Left cardiac atrium (tissue), 4 donors: ENCODE measurements at regions not wholly inside any gene's neighbourhood (a gene's known extent, or its start where the extent isn't known, plus 50 kb on each side); places are given as distances from the start of the nearest gene placed in this dataset.

ENCODE experiments used
- ATAC-seq, 2 donors: fragments of 200-7000 bp; cut with Tn5 transposase; one replicate each; pipeline ENCODE4 v1.9.1; 2020; ENCODE audit warnings: mild to moderate bottlenecking in 2 of 2, moderate library complexity in 2 of 2
- DNase-seq: peaks from one replicate; pipeline ENCODE4 v3.0.0-alpha.2; 2020
- intact Hi-C, 2 donors: fragments of 100-400 bp; cut with DNase I; formaldehyde crosslinking; loops; one replicate each; pipeline versions ENCODE4 v1.14.1 to v1.15.1; 2022 to 2023
- donor health status: DM: no; HTN: yes; CAD: no.
- donor health status: DM: no; HTN: yes; CAD: no; lungs with severe emphysema.
- donor health status: DM: yes; HTN: yes; CAD: no.
- donor health status: Dilated cardiomyopathy.

DNA sequence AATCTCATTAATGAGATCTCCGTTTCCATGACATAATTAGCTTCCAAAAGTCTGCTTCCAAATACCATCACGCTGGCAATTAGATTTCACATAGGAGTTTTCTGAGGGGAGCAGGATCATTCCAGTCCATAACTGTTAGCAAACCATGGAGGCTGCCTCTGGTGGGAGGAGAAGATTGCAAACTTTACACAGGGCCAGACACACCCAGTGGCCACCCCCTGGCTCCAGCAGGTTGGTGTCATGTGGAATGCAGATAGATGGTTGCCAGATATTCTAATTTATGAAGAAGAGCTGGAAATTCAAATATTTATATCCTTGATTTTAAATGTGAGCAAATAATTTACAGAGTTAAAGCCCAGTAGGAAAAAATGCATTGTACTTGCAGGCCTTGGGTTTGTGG, 164.2 kb downstream of the ICE1 start:
- no peak for ATAC-seq
- DNase-seq, result no peak
- intact Hi-C loops, result no loop called here

DNA sequence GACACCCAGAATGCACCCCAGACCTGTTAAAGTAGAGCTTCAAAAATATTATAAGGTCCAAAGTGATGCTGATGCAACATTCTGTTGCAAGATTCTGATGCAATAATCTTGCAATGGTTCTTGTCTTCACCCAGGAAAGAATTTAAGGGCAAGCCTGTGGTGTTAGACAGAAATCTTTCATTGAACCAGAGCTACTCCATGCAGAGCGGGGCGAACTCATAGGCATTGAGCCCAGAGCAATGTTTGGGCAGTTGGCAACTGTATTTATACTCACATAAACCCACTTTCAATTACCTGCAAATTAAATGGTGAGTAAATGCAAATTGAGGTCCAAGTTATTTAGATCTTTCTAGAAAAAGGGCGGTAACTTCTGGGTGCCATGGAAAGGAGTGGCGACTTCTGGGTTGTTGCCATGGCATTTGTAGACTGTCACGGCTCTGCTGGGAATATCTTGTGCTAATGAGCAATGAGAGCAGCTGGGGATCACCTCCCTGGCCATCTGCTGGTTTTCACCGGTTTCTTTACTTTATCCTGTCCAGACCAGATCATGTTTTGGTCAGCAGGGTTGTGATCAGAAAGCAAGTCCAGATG, 163.4 kb downstream of the ICE1 start:
- peak in 1 of 2 donors; percentile 45 for ATAC-seq
- DNase-seq, result no peak

DNA sequence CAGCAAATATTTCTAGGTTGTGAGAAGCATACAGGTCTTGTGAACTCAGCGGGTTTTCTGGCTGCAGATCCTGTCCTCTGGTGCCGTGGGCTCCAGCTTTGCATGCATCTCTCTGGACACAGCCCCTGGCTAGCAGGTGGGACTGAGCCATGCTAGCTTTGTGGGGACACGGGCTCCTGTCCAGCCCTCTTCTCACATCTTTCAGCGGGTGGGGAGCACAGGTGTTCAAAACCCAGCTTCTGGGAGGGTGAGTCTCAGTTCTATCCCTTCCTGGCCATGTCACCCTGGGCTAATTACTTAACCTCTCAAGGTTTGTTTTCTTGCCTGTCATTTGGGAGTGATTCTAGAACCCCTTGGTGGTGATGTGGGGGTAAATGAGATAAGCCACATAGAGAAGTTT, 162.3 kb downstream of the ICE1 start:
- ATAC-seq (no peak), DNase-seq (no peak)
- intact Hi-C loops, result no loop called here

More for the DNA sequence above, 163.4 kb downstream of the ICE1 start:
- intact Hi-C loops, result no loop called here

DNA sequence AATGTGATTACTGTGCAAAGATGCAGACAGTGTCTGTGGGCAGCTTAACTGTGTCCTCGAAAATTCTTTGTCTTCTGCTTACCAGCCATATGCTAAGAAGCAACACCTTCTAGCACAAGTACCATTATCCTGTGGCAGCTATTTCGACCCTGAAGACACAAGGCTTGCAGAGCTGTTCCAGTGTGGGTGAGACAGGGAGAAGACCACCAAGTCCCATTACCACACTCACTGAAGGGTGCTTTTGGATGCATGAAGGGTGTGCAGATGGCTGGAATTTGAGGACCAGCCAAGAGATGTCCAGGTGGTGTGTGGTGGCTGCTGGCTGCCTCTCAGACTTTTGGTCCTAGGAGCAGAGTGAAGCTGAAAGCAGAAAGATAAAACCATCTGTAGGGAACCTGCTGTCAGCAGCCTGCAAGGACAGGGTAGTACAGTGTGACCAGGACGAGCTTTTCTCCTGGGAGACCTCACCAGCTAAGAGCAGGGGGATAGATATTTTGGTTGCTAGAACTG, 161.8 kb downstream of the ICE1 start:
- ATAC-seq, result no peak
- intact Hi-C loops, result no loop called here

DNA sequence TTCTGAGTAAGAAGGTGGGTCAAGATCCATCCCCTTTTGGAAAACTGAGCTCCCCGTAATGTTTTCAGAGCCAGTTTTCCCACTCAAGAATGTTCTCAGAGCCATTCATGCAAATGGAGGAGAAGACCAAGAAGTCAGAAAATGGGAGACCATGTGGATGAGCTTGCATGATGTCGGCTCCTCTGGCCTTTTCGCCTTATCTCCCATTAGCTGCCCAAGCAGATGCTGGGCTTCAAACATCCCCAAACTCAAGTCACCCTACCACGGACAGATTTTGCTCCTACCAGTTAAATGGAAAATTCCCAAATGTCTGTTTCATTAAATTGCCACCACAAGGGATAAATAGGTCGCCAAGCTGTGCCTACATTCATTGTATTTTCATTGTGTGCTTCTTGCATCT, 161.4 kb downstream of the ICE1 start:
- intact Hi-C loops, result no loop called here
- DNase-seq (no peak), ATAC-seq (no peak)

More for the DNA sequence above, 161.8 kb downstream of the ICE1 start:
- DNase-seq, result no peak

DNA sequence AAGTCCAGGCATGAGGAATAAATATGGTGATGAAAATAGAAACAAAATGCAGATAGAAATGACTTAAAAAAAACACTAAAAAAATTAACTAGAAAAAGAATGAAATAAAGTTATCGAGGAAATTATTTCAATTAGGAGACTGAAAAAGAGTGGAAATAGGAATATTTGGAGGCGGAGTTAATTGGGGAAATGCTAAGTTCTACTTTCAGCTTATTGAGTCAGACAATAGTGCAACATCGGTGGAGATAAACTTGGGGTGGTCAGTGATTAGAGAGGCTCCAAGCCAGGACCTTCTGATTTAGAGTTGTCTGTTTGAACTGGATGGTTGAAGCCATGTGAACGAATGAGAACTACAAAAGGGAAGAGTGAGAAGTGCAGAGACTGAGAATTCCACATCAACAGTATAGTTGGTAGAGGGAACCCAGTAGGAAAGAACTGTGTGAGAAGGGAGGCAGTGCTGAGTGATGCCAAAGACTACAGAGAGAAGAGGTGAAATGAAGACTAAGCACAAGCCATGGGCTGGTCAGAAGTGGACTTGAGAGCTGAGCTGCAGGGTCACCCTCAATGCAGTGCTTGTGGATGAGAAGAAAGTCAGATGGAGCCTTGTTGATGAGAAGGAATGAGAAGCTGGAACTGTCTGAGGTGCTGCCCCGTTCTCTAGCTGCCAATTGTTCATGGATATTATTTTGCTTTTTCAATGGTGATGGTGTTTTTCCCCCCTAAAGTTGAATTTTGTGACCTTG, 160.7 kb downstream of the ICE1 start:
- no peak for ATAC-seq
- DNase-seq, result no peak
- intact Hi-C loops, result no loop called here

DNA sequence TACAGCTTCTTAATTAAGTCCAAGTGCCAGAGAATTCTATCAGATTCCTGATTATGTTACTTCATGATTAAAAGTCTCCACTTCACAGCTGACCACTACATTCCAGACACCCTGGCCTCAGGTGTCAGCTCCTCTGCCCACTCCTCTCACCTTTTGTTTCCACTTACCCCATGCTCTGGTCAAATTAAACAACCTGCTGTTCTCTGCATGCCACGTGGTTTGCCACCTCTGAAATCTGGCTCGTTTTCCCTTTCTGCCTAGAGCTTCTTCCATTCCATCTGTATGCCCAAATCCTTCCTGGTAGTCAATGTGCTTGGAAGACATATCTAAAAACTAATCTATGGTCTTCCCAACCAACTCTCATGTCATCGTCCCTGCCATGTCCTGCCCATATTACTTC, 158.6 kb downstream of the ICE1 start:
- no peak for ATAC-seq
- intact Hi-C loops, result no loop called here

DNA sequence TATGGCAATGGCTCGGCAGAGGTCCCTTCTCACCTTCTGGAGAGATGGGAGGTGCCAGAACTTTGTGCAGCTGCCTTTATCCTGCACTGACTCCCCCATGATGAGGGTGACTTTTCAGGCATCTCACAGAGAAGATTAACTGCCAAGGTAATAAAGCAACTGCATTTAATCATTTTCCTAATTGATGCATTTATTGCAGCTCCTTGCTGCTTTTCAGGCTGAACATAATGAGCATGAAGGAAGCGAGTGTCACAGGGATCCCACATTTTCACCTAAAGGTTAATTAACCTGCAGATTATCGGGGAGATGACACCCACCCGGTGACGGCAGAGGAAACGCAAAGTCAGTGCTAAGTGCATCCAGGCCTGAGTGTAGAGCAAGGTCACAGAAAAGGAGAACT, 154.3 kb downstream of the ICE1 start:
- intact Hi-C loops, result no loop called here
- ATAC-seq, result no peak
- DNase-seq, result no peak

More for the DNA sequence above, 158.6 kb downstream of the ICE1 start:
- DNase-seq, result no peak

DNA sequence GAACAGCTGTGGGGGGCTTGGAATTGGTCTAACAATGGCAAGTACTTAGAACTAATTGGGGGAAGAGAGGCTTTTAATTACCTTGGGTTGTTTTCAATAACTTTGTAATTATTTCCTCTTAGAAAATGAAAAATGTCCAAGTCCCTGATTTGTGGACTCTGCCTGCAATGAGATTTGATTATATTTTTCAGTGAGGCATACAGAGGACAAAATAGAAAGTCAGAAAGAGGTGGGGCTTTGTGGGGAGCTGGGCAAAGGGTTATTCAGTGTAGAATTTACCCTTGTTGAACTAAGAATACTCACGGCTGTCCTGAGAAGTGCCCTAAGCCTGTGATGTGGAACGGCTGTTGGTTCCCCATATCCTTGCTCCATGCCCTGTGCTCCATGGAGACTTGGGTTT, 153.0 kb downstream of the ICE1 start:
- no peak for DNase-seq
- ATAC-seq, result no peak
- intact Hi-C loops, result no loop called here

DNA sequence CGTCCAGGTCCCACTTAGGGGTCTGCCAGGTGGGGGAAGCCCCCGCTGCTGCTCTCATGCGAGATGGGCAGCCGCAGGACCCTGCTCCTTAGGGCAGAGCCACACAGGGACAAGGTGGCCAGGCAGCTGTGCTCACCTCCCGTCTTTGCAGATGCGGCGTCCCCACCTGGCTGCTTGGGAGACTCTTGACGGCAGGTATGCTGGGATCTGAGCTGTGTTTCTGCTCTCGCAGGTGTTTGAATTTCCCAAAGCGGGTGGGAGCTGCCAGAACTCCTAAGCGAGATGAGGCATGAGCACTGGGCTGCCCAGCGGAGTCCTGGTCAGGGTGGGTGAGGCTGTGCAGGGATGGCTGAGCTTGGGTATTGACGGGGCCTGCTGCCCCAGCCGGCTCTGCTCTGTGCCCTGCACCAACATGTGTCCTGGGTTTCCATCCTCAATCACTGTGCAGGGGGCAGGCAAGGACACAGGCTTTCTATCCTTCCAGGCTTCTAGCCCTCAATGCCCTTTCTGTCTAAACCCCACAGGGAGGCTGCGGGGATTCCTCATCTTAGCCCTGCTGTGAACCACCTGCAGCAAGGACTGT, 151.4 kb downstream of the ICE1 start:
- intact Hi-C loops, result no loop called here
- DNase-seq (no peak), ATAC-seq (no peak)

DNA sequence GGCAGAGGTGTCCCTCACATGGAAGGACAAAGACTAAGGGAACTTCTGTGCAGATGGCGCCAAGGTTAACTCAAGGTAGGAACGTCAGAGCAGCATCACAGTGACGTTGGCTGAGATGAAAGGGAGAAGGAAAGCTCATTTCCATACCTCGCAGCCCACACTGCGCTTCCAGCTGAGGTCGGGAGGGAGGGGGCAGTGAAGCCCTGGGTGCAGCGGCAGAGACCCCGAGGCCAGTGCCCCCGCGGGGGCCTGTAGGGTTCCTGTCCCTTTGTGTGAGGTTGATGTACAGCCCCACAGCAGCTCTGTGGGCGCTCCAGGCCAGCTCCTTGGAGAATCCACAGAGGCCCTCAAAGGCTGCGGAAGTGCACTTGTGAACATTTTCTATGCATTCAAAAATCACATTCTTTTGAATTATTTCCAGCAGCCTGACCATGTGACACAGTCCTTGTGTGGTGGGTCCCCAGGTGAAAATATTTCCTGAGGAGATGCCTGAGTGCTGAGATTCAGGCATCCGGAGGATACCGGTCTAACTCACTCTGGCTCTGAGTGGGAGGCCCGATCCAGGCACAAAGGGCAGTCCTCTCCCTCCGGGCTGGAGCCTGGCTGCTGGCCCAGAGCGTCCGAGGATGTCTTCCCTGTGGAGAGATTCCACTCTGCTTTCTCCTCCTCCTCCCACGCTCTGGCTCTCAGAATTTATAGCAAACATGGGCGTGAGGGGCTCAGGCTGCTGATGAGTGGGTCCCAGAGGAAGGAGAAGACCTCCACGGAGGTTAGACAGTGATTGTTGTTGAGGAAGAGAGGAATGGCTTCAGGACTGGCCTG, 150.7 kb downstream of the ICE1 start:
- DNase-seq (peak; percentile 37), ATAC-seq (peak; percentile 64 to 86)
- intact Hi-C loops, result no loop called here

DNA sequence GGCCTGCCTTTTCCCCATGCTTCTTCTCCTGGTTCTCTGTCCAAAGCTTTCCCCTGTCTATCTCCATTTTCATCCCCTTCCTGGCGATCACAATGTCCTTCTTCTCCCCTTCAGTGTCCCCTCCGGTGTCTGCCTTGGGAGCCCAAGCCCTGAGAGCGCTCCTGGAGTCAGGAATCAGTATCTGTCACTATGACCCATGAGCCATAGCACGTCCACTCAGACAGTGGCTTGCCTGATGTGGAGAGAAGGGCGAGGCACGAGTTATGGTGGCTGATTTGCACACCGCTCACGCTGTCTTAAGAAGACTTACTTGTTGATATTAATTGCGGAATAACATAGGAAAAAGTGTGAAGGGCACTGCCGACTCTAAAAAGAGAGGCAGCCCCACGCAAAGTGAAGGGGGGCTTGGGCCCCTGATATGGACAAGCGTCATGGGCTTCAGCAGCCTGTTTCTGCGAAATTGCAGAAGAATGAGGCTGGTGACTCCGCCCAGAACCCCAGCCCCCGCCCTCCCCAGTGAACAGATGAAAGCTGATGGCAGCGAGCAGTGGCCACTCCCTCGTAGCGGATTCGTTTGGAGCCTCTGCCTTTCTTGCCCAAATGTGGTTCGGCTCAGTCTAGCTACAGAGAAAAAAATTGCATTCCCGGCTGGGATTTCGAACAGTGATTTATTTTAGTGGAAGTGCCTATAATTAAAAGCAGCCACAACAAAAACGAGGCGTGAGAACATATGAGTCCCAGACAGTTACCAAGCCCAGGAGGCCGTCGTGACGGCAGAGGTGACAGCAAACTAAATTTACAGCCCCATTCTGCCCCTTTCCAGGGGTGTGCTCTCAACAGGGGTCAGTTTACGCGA, 149.8 kb downstream of the ICE1 start:
- intact Hi-C loops, result no loop called here
- DNase-seq, result peak; percentile 45
- peak; percentile 63 to 67 for ATAC-seq

DNA sequence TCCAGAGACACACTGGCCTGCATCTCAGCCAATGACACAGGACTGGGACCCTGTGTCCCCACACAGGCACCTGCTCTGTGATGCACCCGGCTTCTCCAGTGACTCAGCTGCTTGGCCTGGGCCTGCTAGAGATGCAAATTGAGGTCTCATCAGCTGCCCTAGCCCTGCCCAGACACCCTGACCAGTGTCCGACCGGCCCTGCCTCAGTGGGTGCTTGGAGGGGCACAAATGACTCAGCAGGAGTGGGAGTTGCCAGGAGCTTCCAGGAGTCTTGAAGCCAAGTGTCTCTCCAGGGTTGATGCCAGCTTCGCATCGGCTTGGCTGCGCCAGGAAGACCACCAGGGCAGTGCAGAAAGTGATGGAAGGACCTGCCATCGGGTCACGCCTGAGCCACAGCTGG, 148.2 kb downstream of the ICE1 start:
- intact Hi-C loops, result no loop called here
- DNase-seq (no peak), ATAC-seq (no peak)

DNA sequence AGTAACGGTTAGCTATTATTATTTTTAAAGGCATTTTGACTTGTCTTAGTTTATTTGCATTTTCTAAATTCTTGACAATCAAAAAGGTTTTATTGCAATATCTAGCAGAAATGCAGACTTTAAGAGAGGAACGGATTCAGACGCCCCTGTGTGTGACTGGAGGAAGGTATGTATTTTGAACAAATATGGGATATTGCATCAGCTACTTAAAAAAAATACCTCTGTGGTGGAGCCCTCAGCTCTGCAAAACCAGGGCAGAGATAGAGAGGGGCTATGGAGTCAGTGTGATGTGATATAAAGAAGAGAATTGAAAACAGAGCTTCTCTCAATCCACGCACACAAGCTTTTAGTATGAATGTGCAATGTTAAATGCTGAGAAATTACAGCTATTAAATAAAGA, 142.4 kb downstream of the ICE1 start:
- DNase-seq, result no peak
- intact Hi-C loops, result no loop called here
- ATAC-seq, result no peak

DNA sequence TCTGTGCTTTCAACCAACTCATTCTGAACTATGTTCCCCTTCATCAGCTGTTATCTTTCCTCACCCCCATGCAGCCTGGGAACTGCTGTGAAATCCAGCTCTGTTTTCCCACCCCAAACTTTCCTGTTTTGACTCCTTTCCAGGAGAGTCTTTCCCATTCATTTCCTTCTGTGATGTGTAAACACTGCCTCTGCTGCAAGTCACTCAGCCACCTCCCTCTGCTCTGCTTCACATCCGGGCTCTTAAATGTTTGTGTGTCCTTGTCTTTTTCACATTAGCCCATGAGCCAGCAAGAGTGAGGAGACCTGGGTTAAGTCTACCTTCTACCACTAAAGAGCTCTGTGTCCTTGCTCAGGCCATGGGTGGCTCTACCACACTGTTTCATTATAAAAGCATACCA, 137.5 kb downstream of the ICE1 start:
- DNase-seq (no peak), ATAC-seq (no peak)
- intact Hi-C loops, result no loop called here

DNA sequence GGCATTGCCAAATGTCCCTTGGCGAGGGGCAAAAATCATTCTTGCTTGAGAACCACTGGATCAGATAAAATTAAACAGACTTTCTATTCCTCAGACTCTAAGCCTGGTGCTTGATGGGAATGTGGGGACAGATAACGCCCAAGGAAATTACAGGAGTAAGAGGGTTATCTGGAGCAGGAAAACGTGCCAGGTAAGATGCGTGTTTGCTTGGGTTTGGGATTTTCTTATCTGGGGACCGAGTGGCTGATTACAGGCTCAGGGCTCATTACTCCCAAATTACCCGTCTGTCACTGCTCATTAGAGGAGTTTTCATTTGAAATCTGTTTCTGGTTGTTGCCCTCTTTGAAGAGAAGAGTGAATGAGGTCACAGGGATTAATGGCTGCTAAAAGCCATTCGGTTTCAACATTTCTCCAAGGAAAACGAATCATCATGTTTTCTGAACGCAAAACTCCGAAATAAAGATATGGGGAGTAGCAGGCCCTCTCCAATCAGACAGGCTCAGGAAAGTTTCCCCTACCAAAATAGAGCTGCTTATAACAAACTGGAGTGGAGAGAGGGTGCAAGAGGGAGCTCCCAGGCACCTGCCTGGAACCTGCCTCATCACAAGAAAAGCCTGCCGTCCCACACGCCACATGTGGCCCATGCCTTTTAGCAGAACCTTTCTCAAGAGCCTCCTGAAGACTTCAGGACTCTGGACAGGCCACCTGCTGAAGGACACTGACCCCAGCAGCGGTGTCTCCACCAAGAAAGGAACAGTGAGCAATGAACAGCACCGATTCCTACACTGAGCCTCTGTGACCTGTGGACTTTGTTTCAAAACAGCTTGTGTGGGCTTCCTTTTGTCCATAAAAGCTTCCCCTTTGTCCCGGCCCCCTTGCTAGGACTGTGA, 136.4 kb downstream of the ICE1 start:
- intact Hi-C loops, result no loop called here
- DNase-seq (no peak), ATAC-seq (no peak)

DNA sequence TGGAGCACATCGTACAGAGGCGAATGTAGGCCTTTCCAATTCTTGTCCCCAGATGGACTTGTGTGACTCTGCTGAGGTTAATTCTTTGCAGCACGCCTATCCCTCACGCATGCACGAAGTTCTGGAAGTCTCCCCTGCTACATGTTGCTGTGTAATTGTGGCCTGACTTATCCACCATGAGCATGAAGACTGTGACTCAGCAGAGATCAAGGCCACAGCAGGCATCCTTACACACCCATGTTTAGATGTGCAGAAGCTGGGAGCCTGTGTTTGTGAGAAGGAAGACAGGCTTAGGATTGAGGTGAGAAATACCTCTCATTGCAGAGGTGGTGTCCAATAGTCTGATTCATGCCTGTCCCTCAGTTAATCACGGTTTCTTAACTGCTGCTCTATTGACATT, 135.6 kb downstream of the ICE1 start:
- ATAC-seq, result no peak

DNA sequence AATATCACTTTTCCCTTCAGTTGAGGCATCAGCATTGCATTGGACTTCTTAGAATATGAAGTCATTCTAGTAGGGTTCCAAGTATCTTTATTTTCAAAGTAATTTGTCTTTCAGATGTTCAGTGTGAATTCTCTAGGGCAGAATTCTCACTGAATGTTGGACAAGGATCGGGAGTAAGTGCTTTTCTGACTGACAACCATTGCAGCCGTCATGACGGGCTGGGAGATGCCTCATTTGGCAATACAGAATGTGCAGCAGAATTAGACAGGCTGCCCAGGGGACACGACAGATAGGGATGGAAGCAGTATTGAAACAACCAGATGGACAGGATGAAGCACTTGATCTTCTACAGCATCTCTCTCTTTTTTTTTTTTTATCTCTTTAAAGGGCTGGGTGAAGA, 129.0 kb downstream of the ICE1 start:
- intact Hi-C loops, result no loop called here
- ATAC-seq, result no peak
- DNase-seq, result no peak

More for the DNA sequence above, 135.6 kb downstream of the ICE1 start:
- DNase-seq, result no peak
- intact Hi-C loops, result no loop called here
